Transverse colon (tissue), 4 donors: ENCODE measurements at regions not wholly inside any gene's neighbourhood (a gene's known extent, or its start where the extent isn't known, plus 50 kb on each side); places are given as distances from the start of the nearest gene placed in this dataset.

Experiments
- CTCF ChIP-seq, 5 experiments: fragments of 200-600 bp in 3 of 5; fragments of 450-650 bp in 2 of 5; sonication (generic) in 3 of 5; IDR thresholded peaks; 1 replicate in 2 of 5; 2 replicates in 3 of 5; pipeline ENCODE4 v1.5.1; 2016 to 2017; ENCODE audit warnings: antibody characterized with exemption in 5 of 5, inconsistent platforms in 3 of 5, mild to moderate bottlenecking in 2 of 5, moderate library complexity in 1 of 5
- POLR2A ChIP-seq: fragments of 450-650 bp; IDR thresholded peaks from one replicate; pipeline ENCODE4 v1.6.1; 2016; ENCODE audit warnings: antibody characterized with exemption, mild to moderate bottlenecking, moderate library complexity
- POLR2AphosphoS5 ChIP-seq, 3 donors: sonication (generic); formaldehyde crosslinking; IDR thresholded peaks; one replicate each; pipeline ENCODE4 v1.6.1; 2016; ENCODE audit warnings: antibody characterized with exemption in 3 of 3

- TF ChIP-seq POLR2A = no peak
- TF ChIP-seq CTCF (IDR thresholded peaks at IDR 0.05) = no peak
- TF ChIP-seq POLR2AphosphoS5 (IDR thresholded peaks at IDR 0.05) = no peak
Measured at GRCh38 chr2:183455056-183455455, 330.8 kb downstream of the NUP35 start.
